Vagina (tissue), 2 donors: ENCODE measurements at regions not wholly inside any gene's neighbourhood (a gene's known extent, or its start where the extent isn't known, plus 50 kb on each side); places are given as distances from the start of the nearest gene placed in this dataset.

Experiments used
- DNase-seq, 2 donors: peaks; one replicate each; pipeline ENCODE4 v3.0.0-alpha.2; 2017; ENCODE audit errors: extremely low spot score in 2 of 2
- H3K27ac ChIP-seq: fragments of 200-600 bp; sonication (generic); one replicate; pipeline ENCODE4 v1.5.1; 2019
- H3K27me3 ChIP-seq: fragments of 200-600 bp; sonication (generic); one replicate; pipeline ENCODE4 v1.5.1; 2019
- H3K36me3 ChIP-seq, 2 donors: fragments of 200-600 bp; sonication (generic); one replicate each; pipeline ENCODE4 v1.5.1; 2017 to 2019
- H3K4me1 ChIP-seq: fragments of 200-600 bp; sonication (generic); one replicate; pipeline ENCODE4 v1.5.1; 2019
- H3K4me3 ChIP-seq, 2 donors: fragments of 200-600 bp; sonication (generic); 1 replicate in 1 of 2; 2 replicates in 1 of 2; pipeline ENCODE4 v1.5.1; 2016 to 2019
- H3K9me3 ChIP-seq: fragments of 200-600 bp; sonication (generic); one replicate; pipeline ENCODE4 v1.5.1; 2019
- CTCF ChIP-seq, 3 experiments: fragments of 450-650 bp in 2 of 3; fragments of 200-600 bp in 1 of 3; sonication (generic) in 1 of 3; IDR thresholded peaks; one replicate each; pipeline ENCODE4 v1.5.1; 2017 to 2019; ENCODE audit warnings: antibody characterized with exemption in 3 of 3, mild to moderate bottlenecking in 2 of 3, moderate library complexity in 2 of 3
- POLR2A ChIP-seq, 2 donors: fragments of 450-650 bp; IDR thresholded peaks; one replicate each; pipeline ENCODE4 v1.6.1; 2017; ENCODE audit warnings: antibody characterized with exemption in 2 of 2, mild to moderate bottlenecking in 2 of 2, moderate library complexity in 2 of 2
- POLR2AphosphoS5 ChIP-seq, 2 donors: sonication (generic); formaldehyde crosslinking; IDR thresholded peaks; one replicate each; pipeline ENCODE4 v1.9.0; 2017; ENCODE audit warnings: antibody characterized with exemption in 2 of 2, mild to moderate bottlenecking in 2 of 2, low read depth in 1 of 2; ENCODE audit not compliant: insufficient read depth in 1 of 2
- intact Hi-C: fragments of 100-400 bp; cut with DNase I; formaldehyde crosslinking; loops from one replicate; pipeline ENCODE4 v1.15.1; 2023

GRCh38 chrX:30982467-30982866 lies 89.4 kb downstream of the FTHL17 start:
- intact Hi-C loops: no loop called here
- DNase-seq: no peak
- Histone ChIP-seq H3K27ac (no peak overlapping the region), H3K4me3 (no peak overlapping the region), H3K9me3 (no peaks in the 10 kb centered on the region), H3K4me1 (no peaks in the 10 kb centered on the region), H3K27me3 (no peaks in the 10 kb centered on the region), H3K36me3 (no peaks in the 10 kb centered on the region)
- TF ChIP-seq POLR2AphosphoS5 (IDR thresholded peaks at IDR 0.05; ENCODE audit: insufficient read depth in 1 of 2, low read depth in 1 of 2) (no peak), CTCF (IDR thresholded peaks at IDR 0.05) (no peak), POLR2A (IDR thresholded peaks at IDR 0.05) (no peak)

GRCh38 chrX:30981968-30982367 lies 89.9 kb downstream of the FTHL17 start:
- no peaks in the 10 kb centered on the region for H3K36me3 ChIP-seq
- no peaks in the 10 kb centered on the region for H3K27me3 ChIP-seq
- H3K9me3 ChIP-seq: no peaks in the 10 kb centered on the region
- H3K4me1 ChIP-seq: no peaks in the 10 kb centered on the region
- no peak overlapping the region for H3K27ac ChIP-seq
- no peak overlapping the region for H3K4me3 ChIP-seq
- no peak for DNase-seq
- TF ChIP-seq POLR2AphosphoS5 (IDR thresholded peaks at IDR 0.05; ENCODE audit: insufficient read depth in 1 of 2, low read depth in 1 of 2) (no peak), CTCF (IDR thresholded peaks at IDR 0.05) (no peak), POLR2A (IDR thresholded peaks at IDR 0.05) (no peak)
- intact Hi-C loops: no loop called here

GRCh38 chrX:30979271-30979670 lies 90.2 kb upstream of the TAB3 start:
- Histone ChIP-seq H3K27ac (no peak overlapping the region), H3K36me3 (no peaks in the 10 kb centered on the region), H3K27me3 (no peaks in the 10 kb centered on the region), H3K4me3 (no peak overlapping the region), H3K4me1 (no peaks in the 10 kb centered on the region), H3K9me3 (no peaks in the 10 kb centered on the region)
- no peak for TF ChIP-seq CTCF (IDR thresholded peaks at IDR 0.05)
- TF ChIP-seq POLR2A (IDR thresholded peaks at IDR 0.05): no peak
- intact Hi-C loops: no loop called here
- DNase-seq: no peak

GRCh38 chrX:30975467-30975866 lies 86.4 kb upstream of the TAB3 start:
- DNase-seq: no peak
- H3K9me3 ChIP-seq: no peaks in the 10 kb centered on the region
- intact Hi-C loops: no loop called here
- no peak overlapping the region for H3K27ac ChIP-seq
- H3K27me3 ChIP-seq: no peaks in the 10 kb centered on the region
- no peak for TF ChIP-seq CTCF (IDR thresholded peaks at IDR 0.05)
- TF ChIP-seq POLR2A (IDR thresholded peaks at IDR 0.05): no peak
- TF ChIP-seq POLR2AphosphoS5 (IDR thresholded peaks at IDR 0.05; ENCODE audit: insufficient read depth in 1 of 2, low read depth in 1 of 2): no peak
- no peak overlapping the region for H3K4me3 ChIP-seq
- no peaks in the 10 kb centered on the region for H3K36me3 ChIP-seq
- H3K4me1 ChIP-seq: no peaks in the 10 kb centered on the region

- no peaks in the 10 kb centered on the region for H3K9me3 ChIP-seq
- no peaks in the 10 kb centered on the region for H3K36me3 ChIP-seq
- H3K27me3 ChIP-seq: no peaks in the 10 kb centered on the region
- DNase-seq: no peak
- no peaks in the 10 kb centered on the region for H3K4me1 ChIP-seq
- TF ChIP-seq POLR2A (IDR thresholded peaks at IDR 0.05) (no peak), POLR2AphosphoS5 (IDR thresholded peaks at IDR 0.05; ENCODE audit: insufficient read depth in 1 of 2, low read depth in 1 of 2) (no peak), CTCF (IDR thresholded peaks at IDR 0.05) (no peak)
- H3K27ac ChIP-seq: no peak overlapping the region
- no peak overlapping the region for H3K4me3 ChIP-seq
- intact Hi-C loops: no loop called here
These were observed 84.9 kb upstream of the TAB3 start for GRCh38 chrX:30973784-30974427.
